Cerebellar cortex (tissue), 1 donor: ENCODE measurements at regions not wholly inside any gene's neighbourhood (a gene's known extent, or its start where the extent isn't known, plus 50 kb on each side); places are given as distances from the start of the nearest gene placed in this dataset.
"Not testable (repeated sequence)": the region's sequence is repeated elsewhere in the genome, so short reads cannot be mapped to it uniquely, and the experiment has no call there.

ENCODE experiments used
- DNase-seq: peaks from one replicate; pipeline ENCODE4 v3.0.0-alpha.2; 2015; ENCODE audit warnings: low spot score

DNA sequence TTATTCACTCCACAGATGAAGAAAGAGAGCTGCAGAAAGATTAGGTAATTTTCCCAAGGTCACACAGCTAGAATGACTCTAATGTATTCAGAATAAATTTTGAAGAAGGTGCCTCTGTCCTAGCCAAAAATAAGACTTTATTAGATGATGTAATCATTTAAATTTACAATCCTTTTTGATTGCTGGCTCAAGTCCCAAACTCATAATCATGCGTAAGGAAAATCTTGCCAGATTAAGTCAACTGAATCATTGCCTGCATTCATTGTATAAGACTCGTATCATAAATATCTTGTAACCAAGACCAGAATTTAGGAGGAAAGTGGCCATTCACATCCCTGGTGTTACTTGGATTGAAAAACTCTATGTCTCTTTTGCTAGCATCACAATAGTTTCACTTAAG is 53.1 kb upstream of the STK39 start:
- DNase-seq, result no peak

GRCh38 chr2:168304024-168304681 is 56.8 kb upstream of the STK39 start:
- DNase-seq, result no peak

DNA sequence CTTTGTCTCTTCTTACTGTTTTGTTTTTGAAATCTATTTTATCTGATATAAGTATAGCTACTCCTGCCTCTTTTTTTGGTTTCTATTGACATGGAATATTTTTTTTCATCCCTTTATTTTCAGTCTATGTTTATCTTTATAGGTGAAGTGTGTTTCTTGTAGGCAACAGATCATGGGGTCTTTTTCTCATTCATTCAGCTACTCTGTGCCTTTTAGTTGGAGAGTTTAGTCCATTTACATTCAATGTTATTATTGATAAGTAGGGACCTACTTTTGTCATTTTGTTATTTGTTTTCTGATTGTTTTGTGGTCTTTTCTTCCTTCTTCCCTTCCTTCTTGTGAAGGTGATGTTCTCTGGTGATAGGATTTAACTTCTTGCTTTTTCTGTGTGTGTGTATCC is 60.0 kb upstream of the STK39 start:
- no peak for DNase-seq

- DNase-seq, result no peak
Observed at GRCh38 chr2:168310580-168310979, 63.2 kb upstream of the STK39 start.

GRCh38 chr2:168311261-168311910 is 64.0 kb upstream of the STK39 start:
- no peak for DNase-seq

GRCh38 chr2:168312036-168312822 is 64.8 kb upstream of the STK39 start:
- no peak for DNase-seq

DNA sequence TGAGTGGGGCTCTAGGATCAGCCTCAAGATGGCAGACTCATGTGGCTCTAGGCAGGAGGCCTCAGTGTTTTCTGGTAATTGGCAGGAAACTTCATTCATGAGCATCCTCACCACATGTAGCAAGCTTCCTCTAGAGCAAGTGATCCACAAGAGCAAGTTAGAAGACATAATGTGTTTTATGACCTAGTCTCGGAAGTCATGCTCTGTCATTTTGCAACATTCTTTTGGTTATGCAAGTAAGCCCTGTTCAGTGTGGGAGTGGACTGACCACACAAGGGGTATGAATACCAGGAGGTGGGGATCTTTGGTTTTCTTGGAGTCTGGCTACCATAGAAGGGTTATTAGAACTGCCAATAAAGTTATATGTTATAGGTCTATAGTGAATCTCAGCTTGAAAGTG is 66.8 kb upstream of the STK39 start:
- no peak for DNase-seq

DNA sequence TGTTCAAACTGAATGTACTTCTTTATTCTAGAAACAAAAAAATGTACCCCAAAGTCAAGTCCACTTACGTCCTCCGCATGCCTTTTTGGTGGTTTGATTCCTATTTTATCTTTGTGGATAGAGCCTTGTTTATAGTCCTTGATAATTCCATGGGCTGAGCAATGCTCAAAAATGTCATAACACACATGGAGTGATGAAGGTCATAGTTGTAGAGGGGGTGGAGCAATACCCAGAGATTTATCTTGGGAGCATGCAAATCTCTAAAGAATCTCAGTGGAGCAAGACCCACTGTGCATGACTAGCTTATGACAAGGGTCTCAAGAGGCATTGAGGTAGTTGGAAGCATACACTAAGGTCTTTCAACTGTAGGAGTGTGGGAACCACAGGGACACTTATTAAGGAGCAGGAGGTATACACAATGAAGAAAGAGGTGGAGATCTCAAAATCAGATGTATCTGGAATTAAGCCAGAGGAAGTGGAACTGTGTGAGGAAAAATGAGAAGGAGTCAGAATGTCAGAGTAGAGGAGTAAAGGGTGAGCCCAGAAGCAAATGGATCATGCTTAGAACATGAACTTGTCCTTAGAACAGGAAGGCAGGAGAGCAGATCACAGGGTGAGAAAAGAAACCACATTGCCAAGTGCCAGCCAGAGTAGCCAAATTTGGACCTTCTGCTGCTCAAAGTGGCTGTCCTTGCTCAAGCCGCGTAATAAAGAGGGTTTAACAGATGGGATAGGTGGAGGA is 68.1 kb upstream of the STK39 start:
- no peak for DNase-seq

DNA sequence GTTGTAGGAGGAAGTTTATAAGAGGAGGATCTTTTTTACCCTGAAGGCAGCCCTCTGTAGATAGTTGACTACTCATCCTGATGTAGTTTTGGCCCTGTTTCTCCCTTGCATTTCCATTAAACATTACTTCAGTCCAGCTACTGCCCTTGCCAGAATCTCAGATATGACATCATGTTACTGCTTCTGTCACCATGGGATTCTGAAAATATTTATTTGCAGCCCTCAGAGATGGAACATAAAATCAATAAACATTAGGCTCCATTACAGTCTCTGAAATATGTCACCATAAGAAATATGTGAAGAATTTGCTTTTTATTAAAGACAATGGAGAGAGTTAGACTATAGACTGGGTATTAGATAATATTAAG is 68.7 kb upstream of the STK39 start:
- DNase-seq, result no peak

GRCh38 chr2:168317282-168317681 is 69.9 kb upstream of the STK39 start:
- no peak for DNase-seq

DNA sequence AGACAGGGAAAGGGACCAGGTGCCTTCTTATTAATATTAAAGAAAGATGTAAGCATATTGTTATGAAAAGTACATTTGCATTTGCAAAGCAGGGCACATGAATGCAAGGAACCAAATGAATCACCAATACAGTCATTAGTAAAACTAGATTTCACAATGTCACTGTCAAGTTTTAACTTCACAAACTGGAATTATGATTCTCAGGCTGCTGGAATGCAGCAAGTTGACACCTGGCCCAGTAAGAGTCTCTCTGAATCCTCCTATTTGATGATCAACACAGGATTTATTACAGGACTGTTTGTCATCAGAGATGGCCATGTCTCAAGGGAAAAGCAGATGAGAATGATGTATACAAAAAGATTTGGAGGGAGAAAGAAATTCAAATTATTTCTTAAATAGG is 72.9 kb upstream of the STK39 start:
- no peak for DNase-seq

DNA sequence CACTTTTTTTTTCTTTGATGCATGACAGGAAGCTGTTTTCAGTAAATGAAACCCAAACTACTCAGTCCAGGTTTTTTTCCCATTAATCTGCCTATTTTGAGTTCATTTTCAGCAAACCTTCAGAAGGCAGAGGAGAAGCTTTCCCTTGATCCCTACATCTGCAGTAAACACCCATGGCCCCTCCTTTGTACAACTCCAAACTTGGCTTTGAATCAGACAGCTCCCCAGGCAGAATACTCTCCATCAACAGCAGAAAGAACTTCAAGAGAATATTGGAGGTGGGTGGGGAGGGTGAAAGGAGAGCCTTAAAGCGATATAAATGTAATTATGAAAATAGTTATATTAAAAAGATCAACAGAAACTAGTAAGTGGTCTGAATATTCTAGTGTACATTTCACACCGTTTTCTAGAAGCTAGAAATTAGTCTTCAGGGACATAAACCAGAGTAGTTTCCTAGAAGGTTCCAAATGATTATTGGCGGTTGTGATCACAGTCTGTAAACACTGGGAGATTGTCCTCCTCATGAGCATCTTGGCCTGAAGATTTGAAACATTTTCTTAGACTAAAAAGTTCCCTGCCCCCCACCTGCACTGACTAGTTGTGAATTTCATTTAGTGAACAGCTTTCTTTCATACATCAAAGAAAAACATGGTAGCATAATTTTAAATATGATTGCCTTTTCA is 75.1 kb upstream of the STK39 start:
- DNase-seq, result no peak

GRCh38 chr2:168323529-168324021 is 76.2 kb upstream of the STK39 start:
- DNase-seq, result no peak

- no peak for DNase-seq
Observed at GRCh38 chr2:168326572-168326971, 79.2 kb upstream of the STK39 start.

DNA sequence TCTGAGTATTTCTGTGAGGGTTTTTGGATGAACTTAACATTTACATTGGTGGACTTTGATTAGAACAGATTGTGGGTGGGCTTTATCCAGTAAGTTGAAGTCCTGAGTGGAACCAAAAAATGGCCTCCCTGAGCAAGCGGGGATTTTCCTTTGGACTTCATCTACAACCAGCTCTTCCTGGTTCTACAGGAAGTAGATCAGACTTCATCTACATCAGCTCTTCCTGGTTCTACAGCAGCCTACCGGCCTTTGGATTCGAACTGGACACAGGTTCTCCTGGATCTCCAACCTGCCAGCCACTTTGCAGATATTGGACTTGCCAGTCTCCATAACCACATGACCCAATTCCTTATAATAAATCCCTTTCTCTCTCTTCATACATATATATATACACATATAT is 79.9 kb upstream of the STK39 start:
- DNase-seq, result no peak

GRCh38 chr2:168328421-168328820 is 81.0 kb upstream of the STK39 start:
- DNase-seq, result no peak

- DNase-seq, result no peak
Observed at GRCh38 chr2:168330624-168331423, 83.4 kb upstream of the STK39 start.

DNA sequence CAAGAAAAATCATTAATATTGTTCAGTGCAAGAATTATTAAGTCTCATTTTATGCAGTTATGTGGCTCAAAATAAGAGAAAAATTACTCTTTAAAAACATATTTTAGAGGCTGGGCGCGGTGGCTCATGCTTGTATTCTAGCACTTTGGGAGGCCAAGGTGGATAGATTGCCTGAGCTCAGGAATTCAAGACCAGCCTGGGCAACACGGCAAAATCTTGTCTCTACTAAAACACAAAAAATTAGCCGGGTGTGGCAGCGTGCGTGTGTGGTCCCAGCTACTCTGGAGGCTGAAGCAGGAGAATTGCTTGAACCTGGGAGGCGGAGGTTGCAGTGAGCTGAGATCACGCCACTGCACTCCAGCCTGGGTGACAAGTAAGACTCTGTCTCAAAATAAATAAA is 87.9 kb upstream of the STK39 start:
- not testable (repeated sequence) for DNase-seq

DNA sequence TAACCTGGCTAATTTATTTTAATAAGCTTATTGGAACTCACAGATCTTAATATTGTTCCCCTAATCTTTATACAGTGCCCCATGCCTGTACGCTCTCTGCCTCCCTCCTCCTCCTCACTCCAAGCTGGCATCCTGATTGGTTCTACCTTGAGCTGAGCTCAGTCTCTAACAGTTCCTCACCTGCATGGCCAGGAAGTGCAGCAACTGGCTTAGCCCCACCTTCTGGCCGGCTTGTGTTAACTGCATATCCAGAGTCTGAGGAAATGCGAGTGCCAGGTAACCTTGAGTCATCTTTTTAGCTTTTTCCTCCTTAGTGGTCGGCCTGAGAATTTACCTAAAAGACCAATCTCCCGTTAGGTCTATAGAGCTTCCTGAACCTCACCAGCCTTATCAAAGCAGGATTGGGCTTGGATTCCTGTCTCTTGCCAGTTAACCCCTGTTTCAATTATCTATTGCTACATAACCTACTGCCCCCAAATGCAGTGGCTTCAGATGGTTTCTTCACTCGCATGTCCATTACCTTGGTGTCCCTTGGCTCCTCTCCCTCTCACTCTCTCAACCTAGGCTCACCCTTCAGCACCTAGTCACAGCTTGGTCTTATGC is 89.5 kb upstream of the STK39 start:
- peak; percentile 22 for DNase-seq

DNA sequence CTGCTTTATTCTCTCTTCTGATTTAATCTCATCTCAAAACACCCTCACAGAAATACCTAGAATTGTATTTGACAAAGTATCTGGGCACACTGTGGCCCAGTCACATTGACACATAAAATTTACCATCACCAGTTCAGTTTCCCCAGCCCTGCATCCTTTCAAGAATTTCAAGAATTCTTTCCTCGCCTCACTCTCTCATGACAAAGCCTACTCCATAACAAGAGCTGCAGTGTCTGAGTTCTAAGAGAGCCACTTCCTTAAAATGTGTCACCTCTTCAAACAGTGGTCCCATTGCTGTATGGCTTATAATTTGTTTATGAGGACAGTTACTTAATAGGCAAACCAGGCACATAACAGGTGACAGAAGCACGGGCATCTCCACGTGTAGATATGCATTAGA is 90.9 kb upstream of the STK39 start:
- no peak for DNase-seq
